GM21447 (cell line): ENCODE measurements at regions not wholly inside any gene's neighbourhood (a gene's known extent, or its start where the extent isn't known, plus 50 kb on each side); places are given as distances from the start of the nearest gene placed in this dataset.

Experiments
- ATAC-seq: cut with Tn5 transposase; IDR thresholded peaks from one replicate; pipeline ENCODE4 v1.9.1; 2021; ENCODE audit not compliant: unreplicated experiment

- ATAC-seq, result no peak
These were observed 339.4 kb downstream of the SIPA1L2 start for GRCh38 chr1:232290570-232290969.

GRCh38 chr1:232287676-232288569 is 342.0 kb downstream of the SIPA1L2 start:
- ATAC-seq, result no peak

GRCh38 chr1:232285138-232285537 is 344.8 kb downstream of the SIPA1L2 start:
- ATAC-seq, result no peak

GRCh38 chr1:232283864-232284263 is 346.1 kb downstream of the SIPA1L2 start:
- no peak for ATAC-seq

GRCh38 chr1:232282498-232282897 is 347.4 kb downstream of the SIPA1L2 start:
- no peak for ATAC-seq

- ATAC-seq, result no peak
These were observed 349.0 kb downstream of the SIPA1L2 start for GRCh38 chr1:232280910-232281309.

- ATAC-seq, result no peak
These were observed 350.0 kb downstream of the SIPA1L2 start for GRCh38 chr1:232279909-232280400.

GRCh38 chr1:232278925-232279324 is 351.0 kb downstream of the SIPA1L2 start:
- no peak for ATAC-seq

GRCh38 chr1:232276651-232277050 is 353.3 kb downstream of the SIPA1L2 start:
- ATAC-seq, result no peak

- ATAC-seq, result no peak
These were observed 354.8 kb downstream of the SIPA1L2 start for GRCh38 chr1:232274999-232275710.

- no peak for ATAC-seq
These were observed 355.6 kb downstream of the SIPA1L2 start for GRCh38 chr1:232274236-232274855.

GRCh38 chr1:232273011-232273410 is 356.9 kb downstream of the SIPA1L2 start:
- no peak for ATAC-seq

- no peak for ATAC-seq
These were observed 357.8 kb downstream of the SIPA1L2 start for GRCh38 chr1:232271991-232272589.

GRCh38 chr1:232271299-232271698 is 358.6 kb downstream of the SIPA1L2 start:
- no peak for ATAC-seq

- no peak for ATAC-seq
These were observed 359.9 kb downstream of the SIPA1L2 start for GRCh38 chr1:232269988-232270387.

GRCh38 chr1:232267837-232268598 is 361.9 kb downstream of the SIPA1L2 start:
- ATAC-seq, result no peak

GRCh38 chr1:232267092-232267836 is 362.7 kb downstream of the SIPA1L2 start:
- no peak for ATAC-seq

- ATAC-seq, result no peak
These were observed 366.5 kb downstream of the SIPA1L2 start for GRCh38 chr1:232263452-232263851.

GRCh38 chr1:232262991-232263390 is 366.9 kb downstream of the SIPA1L2 start:
- no peak for ATAC-seq

- no peak for ATAC-seq
These were observed 369.1 kb downstream of the SIPA1L2 start for GRCh38 chr1:232260861-232261260.
